NCI-H526 treated with DMSO at 0.1 percent for 48 hours (cell line): ENCODE measurements at regions not wholly inside any gene's neighbourhood (a gene's known extent, or its start where the extent isn't known, plus 50 kb on each side); places are given as distances from the start of the nearest gene placed in this dataset.
"Not testable (repeated sequence)": the region's sequence is repeated elsewhere in the genome, so short reads cannot be mapped to it uniquely, and the experiment has no call there.

Experiments
- DNase-seq: peaks from one replicate; lab custom pipeline; 2025; lab: John Stamatoyannopoulos, UW

DNA sequence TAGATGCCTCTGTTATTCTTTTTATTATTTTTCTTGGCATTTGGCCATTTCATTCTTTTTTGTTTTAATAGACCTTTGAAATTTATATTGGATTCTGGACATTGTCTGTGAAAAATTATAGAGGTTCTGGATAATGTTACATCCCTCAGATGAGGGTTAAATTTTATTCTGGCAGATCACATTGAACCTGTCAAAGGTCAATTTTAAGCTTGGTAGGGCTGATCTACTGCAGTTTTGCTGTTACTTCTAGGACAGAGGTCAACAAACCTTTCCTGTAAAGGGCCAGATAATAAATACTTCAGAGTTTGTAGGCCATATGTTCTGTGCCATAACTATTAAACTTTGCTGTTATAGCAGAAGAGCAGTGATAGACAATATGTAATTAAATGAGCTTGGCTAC, 318.9 kb upstream of the DPPA4 start:
- no peak for DNase-seq

DNA sequence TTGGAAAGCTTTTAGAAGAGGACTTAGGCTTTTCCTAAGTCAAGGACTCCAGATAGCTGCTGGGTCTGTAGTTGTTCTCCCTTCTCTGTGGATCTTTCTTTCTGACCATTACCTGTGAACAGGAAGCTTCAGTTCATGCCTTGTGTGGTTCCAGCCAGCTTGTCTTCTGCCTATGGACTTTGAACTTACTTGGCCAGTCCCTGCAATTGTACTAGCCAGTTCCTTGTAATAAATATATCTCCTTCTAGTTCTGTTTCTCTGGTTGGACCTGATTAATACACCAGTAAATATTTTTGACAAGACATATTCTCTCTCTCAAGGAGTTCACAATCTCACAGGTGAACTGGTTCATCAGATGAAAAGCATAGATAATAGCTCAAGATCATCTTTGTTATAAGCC, 341.3 kb upstream of the DPPA4 start:
- DNase-seq: no peak

DNA sequence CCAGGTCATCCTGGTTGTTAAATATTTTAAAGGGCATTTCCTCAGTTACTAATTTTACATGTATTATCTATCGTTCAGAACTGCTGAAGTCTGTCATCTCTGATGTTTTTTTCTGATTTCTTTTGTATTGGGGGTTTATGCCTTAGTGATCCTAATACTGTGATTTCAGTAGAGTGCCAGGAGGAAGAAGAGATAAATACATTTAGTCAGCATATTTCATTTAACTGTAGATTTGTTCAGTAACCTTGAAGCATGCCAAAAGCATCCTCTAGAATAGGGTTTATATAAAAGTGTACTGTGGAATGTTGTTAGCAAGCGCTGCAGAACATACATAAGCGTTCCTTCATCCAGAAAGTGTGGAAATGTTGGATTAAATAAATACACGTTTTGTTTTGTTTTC, 342.3 kb upstream of the DPPA4 start:
- no peak for DNase-seq

DNA sequence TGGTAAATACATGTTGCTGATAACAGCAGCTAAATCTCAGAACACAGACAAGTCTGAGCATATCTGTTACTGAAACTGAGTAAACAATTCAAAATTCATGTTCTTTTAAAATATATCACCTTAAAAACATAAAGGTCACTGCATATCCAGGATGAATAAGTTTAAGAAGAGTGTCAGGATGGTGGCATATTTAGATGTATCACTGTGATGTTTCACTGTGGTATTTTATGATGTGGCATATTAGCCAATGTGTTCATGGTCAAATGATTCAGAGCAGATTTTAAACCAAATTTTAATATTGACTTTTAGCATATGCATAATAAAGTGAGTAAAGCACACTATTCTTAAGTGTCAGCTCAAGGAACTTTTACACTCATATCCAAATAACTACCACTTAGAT, 346.4 kb upstream of the DPPA4 start:
- no peak for DNase-seq

DNA sequence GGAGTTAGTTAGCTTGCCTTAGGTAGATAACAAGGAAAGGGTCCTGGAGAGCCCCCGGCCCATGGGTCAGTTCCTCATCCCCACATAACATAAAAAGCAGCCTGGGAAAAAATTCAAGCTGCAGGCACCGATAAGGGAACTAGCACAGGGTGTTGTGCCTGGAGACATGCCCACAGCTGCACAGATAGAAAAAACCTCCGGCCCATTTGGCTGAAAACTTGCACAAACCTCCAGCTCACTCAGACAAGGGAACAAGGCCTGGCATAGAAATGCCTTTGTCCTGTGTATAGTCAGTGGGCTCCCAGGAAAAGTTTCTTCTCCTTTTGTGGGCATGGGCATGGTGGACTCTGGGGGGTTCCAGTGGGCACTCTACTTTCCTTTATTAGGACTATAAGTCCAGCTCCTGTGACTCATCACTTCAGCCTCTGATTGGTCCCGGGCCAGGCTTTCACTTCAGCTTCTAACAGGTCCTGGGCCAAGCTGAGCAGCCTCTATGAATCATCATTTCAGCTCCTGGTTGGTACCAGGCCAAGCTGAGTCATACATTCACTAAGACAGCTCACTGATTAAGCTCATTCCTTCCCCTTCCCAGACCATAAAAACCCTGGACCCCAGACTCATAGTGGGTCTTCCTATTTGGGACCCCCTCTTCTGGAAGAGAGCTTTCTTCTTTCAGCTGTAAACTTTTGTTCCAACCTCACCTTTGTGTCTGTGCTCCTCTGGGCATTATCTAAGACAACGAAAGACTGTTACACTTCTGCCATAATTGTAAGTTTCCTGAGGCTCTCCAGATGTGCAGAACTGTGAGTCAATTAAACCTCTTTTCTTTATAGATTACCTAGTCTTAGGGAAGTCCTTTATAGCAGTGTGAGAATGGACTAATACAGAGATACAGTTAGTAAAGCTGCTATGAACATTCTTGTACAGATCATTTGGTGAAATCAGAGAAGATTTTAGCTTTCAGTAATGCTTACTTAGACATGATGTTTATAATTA, 348.0 kb upstream of the DPPA4 start:
- DNase-seq: no peak

DNA sequence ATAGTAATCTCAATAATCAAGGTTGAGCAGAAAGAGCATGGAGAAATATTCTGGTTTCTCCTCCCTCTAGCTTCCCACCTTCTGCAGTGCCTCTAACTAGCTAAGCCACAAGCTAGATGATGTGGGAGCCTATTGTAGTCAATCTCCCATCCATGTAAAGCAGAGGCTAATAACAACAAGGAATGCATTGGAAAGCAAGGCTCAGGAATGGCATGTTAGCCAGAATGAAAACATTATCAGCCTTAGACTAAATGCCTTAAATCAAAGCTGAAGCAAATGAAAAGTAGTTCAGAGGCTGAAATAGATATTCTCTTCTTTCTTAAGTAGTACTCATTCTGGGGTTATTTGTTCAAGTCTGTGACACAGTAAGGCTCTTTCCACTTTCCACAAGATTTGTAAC, 350.3 kb upstream of the DPPA4 start:
- DNase-seq: no peak

DNA sequence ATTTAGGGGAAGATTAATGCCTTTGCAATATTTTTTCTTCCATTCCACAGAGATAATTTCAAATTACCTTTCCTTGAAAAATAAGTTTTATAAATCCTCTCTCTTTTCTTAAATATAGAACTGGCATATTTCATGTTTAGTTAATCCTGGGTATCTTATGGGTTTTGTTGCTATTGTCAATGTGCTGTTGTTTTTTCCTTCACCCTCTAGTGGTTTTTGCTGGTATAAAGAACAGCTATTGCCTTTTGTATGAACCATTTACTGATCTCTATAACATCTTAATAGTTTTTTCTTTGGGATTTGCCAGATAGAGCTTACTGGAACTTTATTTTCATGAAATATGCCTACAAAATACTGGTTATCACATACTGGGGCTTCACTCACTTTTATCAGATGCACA, 359.6 kb upstream of the DPPA4 start:
- DNase-seq: no peak

DNA sequence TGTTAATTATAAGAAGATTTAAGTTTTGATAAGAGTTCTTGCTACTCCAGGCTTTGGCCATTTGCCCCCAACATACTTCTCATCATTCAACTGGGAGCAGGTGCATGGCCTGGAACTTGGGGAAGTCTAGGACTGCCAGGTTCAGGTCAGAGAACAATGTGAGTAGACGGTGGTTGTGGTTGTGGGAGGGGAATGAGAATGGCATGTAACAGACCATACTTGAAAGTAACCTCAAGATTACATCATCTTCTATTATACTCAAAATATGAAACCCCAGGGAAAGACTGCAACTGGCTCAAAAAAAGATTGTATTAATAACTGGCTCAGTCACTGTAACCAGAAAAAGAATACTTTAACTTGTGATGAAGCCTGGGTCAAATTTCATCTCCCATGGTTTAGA, 364.9 kb upstream of the DPPA4 start:
- no peak for DNase-seq

DNA sequence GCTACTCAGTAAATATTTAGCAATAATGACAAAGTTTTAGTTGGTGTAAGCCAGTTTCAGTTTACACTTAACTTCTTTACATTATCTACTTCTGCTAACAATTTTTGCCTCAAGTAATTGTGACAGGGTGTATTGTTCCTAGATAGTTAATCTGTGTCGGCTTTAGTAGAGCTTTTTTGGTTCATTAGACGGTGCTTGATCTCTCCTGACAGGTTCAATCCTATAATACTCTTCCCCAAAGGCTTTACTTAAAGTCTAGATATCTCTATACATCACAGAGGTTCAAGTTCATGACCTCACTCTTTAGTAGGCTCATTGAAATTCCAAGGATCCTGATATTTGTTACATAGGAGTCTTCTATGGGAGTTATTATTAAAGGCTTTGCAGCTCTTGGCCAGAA, 365.6 kb upstream of the DPPA4 start:
- DNase-seq: no peak

DNA sequence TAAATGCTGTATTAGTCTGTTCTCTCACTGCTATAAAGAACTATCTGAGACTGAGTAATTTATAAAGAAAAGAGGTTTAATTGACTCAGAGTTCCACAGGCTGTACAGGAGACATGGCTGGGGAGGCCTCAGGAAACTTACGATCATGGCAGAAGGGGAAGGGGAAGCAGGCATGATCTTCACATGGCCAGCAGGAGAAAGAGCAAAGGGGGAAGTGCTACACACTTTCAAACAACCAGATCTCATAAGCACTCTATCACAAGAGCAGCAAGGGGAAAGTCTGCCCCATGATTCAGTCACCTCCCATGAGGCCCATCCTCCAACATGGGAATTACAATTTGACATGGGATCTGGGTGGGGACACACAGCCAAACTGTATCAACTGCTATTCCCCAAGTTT, 367.8 kb upstream of the DPPA4 start:
- not testable (repeated sequence) for DNase-seq

DNA sequence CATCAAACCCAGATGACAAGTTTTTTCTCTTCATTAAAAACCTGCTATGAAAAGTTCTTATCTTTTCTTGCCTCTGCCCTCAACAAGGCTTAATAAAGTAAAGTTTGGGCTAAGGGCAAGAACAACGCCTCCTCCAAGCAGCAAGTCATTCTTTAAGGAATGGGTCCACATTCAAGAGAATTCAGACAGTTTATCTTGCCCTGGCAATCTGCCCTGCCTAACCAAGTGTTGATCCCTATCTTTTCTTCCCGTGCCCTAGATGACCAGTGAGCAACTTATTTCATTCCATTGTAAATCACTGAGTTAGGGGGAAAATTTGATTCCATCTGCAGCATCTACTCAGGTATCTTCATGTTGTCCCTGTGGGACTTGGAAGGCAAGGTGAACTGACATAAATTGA, 370.3 kb upstream of the DPPA4 start:
- no peak for DNase-seq

DNA sequence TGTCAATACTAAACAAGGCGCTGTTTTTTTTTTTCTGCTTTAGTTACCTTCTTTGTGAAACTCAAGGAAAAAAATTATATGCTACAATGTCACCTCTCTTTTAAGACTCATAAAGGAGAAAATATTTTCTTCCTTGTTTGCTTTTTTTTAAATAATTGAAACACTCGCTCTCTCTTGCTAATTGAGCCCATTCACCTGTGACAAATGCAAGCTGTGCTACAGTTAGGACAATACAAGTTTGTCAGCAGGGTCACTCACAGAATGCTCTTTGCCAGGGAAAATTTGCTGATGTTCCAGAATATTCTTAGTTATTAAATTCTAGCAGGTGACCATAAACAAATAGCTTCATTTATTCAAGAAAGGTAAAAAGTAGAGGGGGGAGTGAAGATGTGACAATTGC, 375.9 kb upstream of the DPPA4 start:
- DNase-seq: no peak

DNA sequence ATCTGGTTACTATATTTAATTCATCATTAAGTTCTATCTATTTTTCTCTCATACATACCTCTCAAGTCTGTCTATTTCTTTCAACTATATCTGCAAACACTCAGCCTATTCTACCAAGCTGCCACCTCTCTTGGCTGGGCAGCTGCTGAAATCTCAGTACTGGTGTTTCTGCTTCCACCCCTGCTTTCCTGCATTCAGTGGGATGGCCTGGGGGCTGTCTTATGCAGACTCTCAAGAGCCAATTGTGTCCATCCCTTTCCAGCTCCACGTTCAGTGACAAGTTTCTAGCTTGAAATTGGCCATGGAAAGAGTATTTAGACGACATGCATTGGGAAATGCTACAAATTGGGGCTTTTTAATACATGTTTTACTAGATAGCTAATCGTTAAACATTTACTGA, 378.4 kb upstream of the DPPA4 start:
- no peak for DNase-seq

DNA sequence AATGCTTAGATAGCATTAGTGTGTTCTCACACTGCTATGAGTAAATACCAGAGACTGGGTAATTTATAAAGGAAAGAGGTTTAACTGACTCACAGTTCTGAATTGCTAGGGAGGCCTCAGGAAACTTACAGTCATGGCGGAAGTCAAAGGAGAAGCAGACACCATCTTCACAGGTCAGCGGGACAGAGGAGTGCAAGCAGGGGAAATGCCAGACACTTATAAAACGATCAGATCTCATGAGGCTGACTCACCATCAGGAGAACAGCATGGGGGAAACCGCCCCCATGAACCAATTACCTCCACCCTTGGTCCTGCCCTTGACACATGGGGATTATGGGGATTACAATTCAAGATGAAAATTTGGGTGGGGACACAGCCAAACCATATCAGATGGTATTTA, 381.5 kb upstream of the DPPA4 start:
- DNase-seq: no peak

DNA sequence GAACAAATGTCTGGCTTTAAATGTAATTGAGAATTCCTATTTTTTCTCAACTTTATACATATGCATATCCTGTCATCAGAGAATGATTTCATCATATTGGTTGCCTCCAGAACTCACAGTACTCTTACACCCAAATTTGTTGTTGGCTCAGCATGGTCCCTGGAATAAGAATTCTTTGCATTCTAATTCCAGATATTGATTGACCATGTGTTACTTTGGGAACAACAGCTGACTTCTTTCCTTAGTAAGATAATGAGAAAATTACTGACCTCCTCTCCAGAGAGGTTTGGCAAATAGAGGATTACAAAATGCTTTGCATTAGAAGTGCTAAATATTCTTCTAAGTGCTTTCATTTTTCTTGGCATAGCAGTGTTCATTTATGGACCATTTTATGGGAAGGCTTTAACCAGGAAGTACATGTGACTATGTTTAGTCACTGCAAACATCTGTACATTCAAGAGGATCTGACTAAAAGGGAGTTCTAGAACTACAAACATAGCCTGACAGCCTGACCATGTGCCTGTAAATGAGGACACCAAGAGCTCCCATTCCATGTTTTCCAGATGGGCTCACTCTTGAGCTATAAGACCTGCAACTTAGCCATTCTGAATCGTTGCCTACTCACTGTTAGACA, 391.6 kb upstream of the DPPA4 start:
- no peak for DNase-seq

DNA sequence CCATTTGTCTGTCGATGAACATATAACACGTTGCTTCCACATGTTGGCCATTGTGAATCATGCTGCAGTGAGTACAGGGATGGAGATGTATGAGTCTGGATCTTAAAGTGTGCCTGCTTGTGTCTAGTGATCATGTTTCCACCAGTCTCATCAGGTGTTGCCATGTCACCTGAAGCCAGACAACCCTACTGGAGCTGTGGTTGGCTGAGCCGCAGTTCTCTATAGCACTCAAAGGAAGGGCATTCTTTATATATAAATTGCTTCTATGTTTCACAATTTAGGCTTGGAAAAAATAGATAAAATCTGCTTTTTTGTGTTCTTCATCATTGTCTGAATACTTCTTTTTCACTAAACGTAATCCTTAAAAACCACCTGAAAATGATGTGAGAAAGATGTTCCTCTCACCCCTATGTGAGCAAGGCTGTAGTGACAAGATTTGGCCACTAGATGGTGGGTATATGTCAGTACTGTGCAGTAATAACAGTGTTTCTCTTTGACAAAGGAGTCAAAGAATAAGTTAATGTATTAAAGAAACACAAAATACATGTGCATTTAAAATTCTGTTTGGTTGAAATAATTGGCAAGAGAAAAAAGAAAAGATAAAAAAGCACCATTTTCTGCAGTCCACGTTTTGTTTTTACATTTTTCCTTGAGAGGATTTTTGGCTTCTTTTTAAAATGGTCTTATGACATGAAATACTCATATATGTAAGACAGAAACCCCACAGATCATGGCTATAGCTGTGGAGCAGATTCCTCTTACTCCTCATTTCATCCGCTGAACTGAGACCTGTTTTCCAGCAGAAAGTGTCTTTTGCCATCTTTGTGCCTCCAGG, 394.5 kb upstream of the DPPA4 start:
- peak; percentile 17 for DNase-seq

DNA sequence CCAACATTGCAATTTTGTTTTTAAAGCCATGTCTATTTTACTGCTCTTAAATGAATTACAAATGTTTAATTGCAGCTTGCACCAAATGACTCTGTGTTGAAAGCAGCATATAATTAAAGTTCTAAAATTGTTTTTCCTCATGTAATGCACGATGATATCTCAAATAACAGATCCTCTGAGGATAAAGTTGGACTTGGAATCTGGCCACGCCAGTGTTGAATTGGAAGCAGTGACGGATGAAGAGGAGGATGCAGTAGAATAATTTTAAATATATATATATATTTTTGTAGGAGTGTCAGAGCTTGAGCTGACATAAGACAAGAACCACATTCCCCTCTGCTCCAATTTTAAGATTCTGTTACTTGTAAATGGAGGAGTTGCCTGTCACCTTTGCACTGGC, 406.6 kb upstream of the DPPA4 start:
- DNase-seq: no peak

DNA sequence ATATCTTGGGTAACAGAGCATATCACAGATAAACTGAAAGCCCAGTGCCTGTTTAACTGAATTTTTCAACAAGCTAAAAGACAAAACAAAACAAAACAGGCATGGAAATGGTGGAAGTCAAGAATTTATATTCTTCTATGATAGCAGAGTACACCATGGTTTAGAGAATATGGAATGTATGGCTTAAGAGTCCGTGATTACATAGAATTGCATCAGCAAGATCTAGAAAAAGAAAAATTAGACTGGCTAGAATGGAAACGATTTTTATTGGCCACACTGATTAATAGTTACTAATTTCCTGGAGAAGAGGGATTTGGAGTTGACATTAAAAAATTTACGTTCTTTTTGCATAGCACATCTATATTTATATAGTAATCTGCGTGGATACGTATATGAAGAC, 435.2 kb upstream of the DPPA4 start:
- no peak for DNase-seq

DNA sequence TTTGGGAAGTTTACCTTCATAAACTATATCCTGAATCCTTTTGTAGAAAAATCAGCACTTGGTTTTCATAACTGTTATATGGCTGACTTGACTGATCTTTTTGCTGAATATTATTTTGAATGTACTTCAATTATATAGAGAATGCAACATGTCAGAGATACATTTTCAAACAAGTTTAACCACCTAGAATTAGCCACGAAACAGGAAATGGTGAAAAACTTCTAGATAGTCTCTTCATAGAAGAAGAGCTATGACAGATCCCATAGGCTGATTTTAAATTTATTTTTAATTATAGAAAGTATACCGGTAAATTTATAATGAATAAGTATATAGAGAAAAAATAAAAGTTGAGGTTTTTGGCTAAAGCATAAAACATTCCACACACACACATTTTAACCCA, 436.8 kb upstream of the DPPA4 start:
- no peak for DNase-seq

DNA sequence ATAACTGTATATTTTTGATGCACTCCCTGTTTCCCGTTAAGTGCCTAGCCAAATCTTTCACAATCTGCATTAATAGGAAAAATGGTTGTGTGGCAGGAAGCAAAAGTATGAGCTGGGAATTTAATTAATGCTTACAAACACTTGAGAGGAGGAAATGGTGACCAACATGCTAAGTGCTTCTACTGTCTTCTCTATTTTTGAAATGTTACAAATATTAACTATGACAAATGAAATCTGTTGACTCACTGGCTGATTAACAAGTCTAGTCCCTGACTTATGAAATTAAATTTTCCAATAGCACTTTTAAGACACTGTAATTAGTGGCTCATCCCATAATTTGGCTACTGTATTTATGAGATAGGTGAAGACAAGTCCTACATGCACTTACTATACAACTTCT, 446.9 kb upstream of the DPPA4 start:
- DNase-seq: no peak

DNA sequence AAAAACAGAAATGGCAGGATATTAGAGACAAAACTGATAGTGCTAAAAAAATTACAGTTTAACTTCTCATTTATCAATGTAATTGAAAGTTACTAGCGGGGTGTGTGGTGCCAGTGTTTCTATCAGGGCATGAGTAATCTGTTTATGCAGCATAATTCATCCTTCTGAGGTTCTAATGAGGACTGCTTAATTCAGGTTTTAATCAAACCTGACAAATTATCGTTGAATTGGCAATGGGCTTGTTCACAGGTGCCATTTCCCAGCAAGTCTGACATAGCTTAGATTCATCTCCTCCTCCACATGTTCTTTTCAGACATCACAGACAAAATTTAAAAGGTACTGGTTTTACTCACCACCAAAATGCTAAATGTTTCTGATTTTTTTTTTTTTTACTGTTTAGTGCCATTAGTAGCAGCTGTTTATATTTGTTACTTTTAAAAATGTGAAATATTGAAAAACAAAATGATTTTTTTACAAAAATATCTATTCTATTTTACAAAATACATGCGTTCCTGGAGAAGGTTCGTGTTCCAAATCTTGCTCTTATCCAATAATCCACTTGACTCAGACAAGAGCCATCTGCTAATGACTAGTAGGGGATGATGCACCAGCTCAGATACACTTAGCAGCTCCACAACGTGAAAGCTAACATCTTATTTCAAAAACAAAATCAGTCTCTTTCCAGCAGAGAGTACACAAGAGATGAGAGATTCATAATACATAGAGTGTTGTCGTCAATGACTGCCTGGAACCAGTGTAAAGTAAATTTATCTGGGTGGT, 447.7 kb upstream of the DPPA4 start:
- no peak for DNase-seq

DNA sequence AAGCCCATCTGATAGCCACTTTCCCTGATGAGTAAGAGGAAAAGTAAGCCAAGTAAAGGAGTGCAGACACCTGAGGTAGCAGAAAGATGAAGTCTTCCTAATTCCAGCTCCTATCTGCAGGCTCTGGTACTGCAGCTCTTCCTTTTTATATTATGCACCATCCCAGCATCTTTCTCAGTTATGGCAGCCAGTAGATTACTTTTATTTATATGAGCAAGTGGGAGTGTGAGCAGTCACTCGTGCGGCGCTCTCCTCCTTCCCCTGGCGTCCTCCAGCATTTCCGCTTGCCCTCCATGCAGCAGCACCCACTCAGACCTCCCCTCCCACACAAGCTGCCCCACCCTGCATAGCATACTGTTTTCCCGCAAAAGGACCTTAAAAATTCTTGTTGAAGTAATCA, 465.9 kb upstream of the DPPA4 start:
- DNase-seq: no peak
